Central memory CD8-positive, alpha-beta T cell (primary cell): ENCODE measurements at regions not wholly inside any gene's neighbourhood (a gene's known extent, or its start where the extent isn't known, plus 50 kb on each side); places are given as distances from the start of the nearest gene placed in this dataset.
"Not testable (repeated sequence)": the region's sequence is repeated elsewhere in the genome, so short reads cannot be mapped to it uniquely, and the experiment has no call there.

ENCODE experiments used
- ATAC-seq: fragments of 150-1000 bp; cut with Tn5 transposase; replicated peaks from 2 replicates; pipeline ENCODE4 v1.10.0; 2022; ENCODE audit warnings: mild to moderate bottlenecking, moderate FRiP score, moderate number of reproducible peaks; ENCODE audit not compliant: poor library complexity, severe bottlenecking; ENCODE audit errors: extremely low read depth
- DNase-seq, 2 donors: peaks; one replicate each; pipeline ENCODE4 v3.0.0; 2021; ENCODE audit warnings: low spot score in 2 of 2
- H3K27ac Mint-ChIP-seq: one replicate; pipeline ENCODE4 v1.8.0; 2022; ENCODE audit warnings: low read depth, mild to moderate bottlenecking, moderate library complexity, mixed read lengths
- H3K27me3 Mint-ChIP-seq: one replicate; pipeline ENCODE4 v1.8.0; 2022; ENCODE audit warnings: mixed read lengths
- H3K36me3 Mint-ChIP-seq: one replicate; pipeline ENCODE4 v1.8.0; 2022; ENCODE audit warnings: mild to moderate bottlenecking, moderate library complexity, mixed read lengths; ENCODE audit not compliant: insufficient read depth
- H3K4me1 Mint-ChIP-seq: one replicate; pipeline ENCODE4 v1.8.0; 2022; ENCODE audit warnings: mixed read lengths
- H3K4me3 Mint-ChIP-seq: one replicate; pipeline ENCODE4 v1.8.0; 2022; ENCODE audit warnings: mild to moderate bottlenecking, moderate library complexity, mixed read lengths
- H3K9me3 Mint-ChIP-seq: one replicate; pipeline ENCODE4 v1.8.0; 2022; ENCODE audit warnings: mixed read lengths

GRCh38 chr1:41308520-41308919 lies 52.7 kb upstream of the FOXO6 start:
- not testable (repeated sequence) for DNase-seq, H3K9me3 Mint-ChIP-seq, H3K27ac Mint-ChIP-seq, H3K4me3 Mint-ChIP-seq, H3K4me1 Mint-ChIP-seq, H3K36me3 Mint-ChIP-seq
- peaks cover 32% of the 10 kb centered on the region for H3K27me3 Mint-ChIP-seq
- ATAC-seq, result peak; percentile 36

DNA sequence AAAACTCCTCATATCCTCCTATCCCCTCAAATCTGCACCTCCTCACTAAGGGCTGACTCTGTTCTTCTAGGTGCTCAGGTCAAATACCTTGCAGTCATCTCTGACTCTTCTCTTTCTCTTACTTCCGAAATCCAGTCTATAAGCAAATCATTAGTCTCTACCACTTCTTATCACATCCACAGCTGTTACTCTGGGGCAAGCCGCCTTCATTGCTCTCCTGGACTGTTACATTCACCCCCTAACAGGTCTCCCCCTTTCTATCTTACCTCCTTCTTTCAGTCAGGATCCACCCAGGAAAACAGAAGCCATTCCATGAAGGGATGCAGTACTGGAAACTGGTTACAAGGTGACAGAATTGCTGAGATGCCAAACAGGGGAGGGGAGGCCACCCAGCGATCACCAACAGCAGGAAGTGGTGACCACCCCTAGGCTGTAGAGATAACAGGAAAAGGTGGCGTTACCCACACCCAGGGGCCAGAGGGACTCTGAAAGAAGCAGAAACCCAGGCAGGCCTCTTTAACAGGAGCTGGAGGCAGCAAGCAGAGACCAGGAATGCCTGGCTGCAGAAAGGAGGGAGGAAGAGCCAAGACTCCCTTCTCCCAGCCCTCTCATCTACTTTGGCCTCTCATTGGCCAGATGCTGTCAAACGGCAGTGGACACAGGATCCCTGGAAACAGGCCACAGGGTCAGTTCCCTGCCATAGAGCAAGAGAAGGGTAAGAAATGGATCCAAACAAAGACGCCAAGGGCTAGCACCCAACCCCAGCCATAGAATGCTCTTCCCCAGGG lies 55.5 kb upstream of the FOXO6 start:
- H3K4me3 Mint-ChIP-seq, result no peak overlapping the region
- peaks cover 9% of the 10 kb centered on the region for H3K9me3 Mint-ChIP-seq
- H3K36me3 Mint-ChIP-seq, result no peaks in the 10 kb centered on the region
- DNase-seq, result no peak
- no peak for ATAC-seq
- peaks cover 9% of the 10 kb centered on the region for H3K4me1 Mint-ChIP-seq
- H3K27me3 Mint-ChIP-seq, result peaks cover 47% of the 10 kb centered on the region
- H3K27ac Mint-ChIP-seq, result no peak overlapping the region

GRCh38 chr1:41296506-41296905 lies 54.4 kb upstream of the SCMH1 start:
- Mint-ChIP-seq H3K4me3 (no peak overlapping the region), H3K27me3 (peaks cover 21% of the 10 kb centered on the region), H3K36me3 (no peaks in the 10 kb centered on the region), H3K9me3 (no peaks in the 10 kb centered on the region), H3K27ac (no peak overlapping the region), H3K4me1 (no peaks in the 10 kb centered on the region)
- no peak for DNase-seq
- no peak for ATAC-seq

- H3K9me3 Mint-ChIP-seq, result no peaks in the 10 kb centered on the region
- no peak for ATAC-seq
- no peak overlapping the region for H3K27ac Mint-ChIP-seq
- no peak for DNase-seq
- H3K36me3 Mint-ChIP-seq, result no peaks in the 10 kb centered on the region
- H3K4me1 Mint-ChIP-seq, result no peaks in the 10 kb centered on the region
- no peak overlapping the region for H3K4me3 Mint-ChIP-seq
- H3K27me3 Mint-ChIP-seq, result peaks cover 42% of the 10 kb centered on the region
These were observed 52.1 kb upstream of the SCMH1 start for GRCh38 chr1:41294216-41294615.

GRCh38 chr1:41293779-41294178 lies 51.7 kb upstream of the SCMH1 start:
- no peak overlapping the region for H3K4me3 Mint-ChIP-seq
- H3K36me3 Mint-ChIP-seq, result no peaks in the 10 kb centered on the region
- H3K27me3 Mint-ChIP-seq, result peaks cover 47% of the 10 kb centered on the region
- DNase-seq (no peak), ATAC-seq (no peak)
- H3K4me1 Mint-ChIP-seq, result no peaks in the 10 kb centered on the region
- H3K9me3 Mint-ChIP-seq, result no peaks in the 10 kb centered on the region
- H3K27ac Mint-ChIP-seq, result no peak overlapping the region
